B cell (primary cell): ENCODE measurements at regions not wholly inside any gene's neighbourhood (a gene's known extent, or its start where the extent isn't known, plus 50 kb on each side); places are given as distances from the start of the nearest gene placed in this dataset.

Experiments
- ATAC-seq: fragments of 200-7000 bp; cut with Tn5 transposase; one replicate; pipeline ENCODE4 v1.10.0; 2021; ENCODE audit warnings: low read depth, mild to moderate bottlenecking, moderate number of reproducible peaks, moderate library complexity
- CTCF ChIA-PET: fragments of 350-600 bp; sonication (Branson Sonifier 250); formaldehyde crosslinking; loops from one replicate; lab custom pipeline; 2021; ENCODE audit warnings: antibody characterized with exemption, inconsistent platforms; lab: Charles Lee
- POLR2A ChIA-PET: fragments of 350-600 bp; sonication (Branson Sonifier 250); formaldehyde crosslinking; loops from one replicate; lab custom pipeline; 2021; ENCODE audit warnings: antibody characterized with exemption; lab: Charles Lee
- DNase-seq: peaks from one replicate; pipeline ENCODE4 v3.0.0; 2013
- H2AFZ ChIP-seq: 2 replicates; pipeline ENCODE4 v1.6.1; 2012; ENCODE audit warnings: mild to moderate bottlenecking, low read depth, low read length; ENCODE audit not compliant: insufficient read depth, poor library complexity, severe bottlenecking
- H3K27ac ChIP-seq, 2 donors: 1 replicate in 1 of 2; 2 replicates in 1 of 2; pipeline ENCODE4 v1.5.1; 2012 to 2013; ENCODE audit warnings: low read length in 2 of 2, mild to moderate bottlenecking in 2 of 2, moderate library complexity in 1 of 2
- H3K27me3 ChIP-seq, 4 experiments: fragments of 200-600 bp in 1 of 4; sonication (generic) in 1 of 4; replicated peaks in 1 of 4; 1 replicate in 2 of 4; 2 replicates in 2 of 4; pipeline versions ENCODE4 v1.6.1 to v1.7.0; 2013 to 2016; ENCODE audit warnings: low read length in 3 of 4, mild to moderate bottlenecking in 2 of 4, mixed read lengths in 1 of 4, moderate library complexity in 1 of 4; ENCODE audit not compliant: insufficient read depth in 4 of 4, control insufficient read depth in 3 of 4; ENCODE audit errors: control extremely low read depth in 1 of 4
- H3K36me3 ChIP-seq, 2 experiments: replicated peaks in 1 of 2; 1 replicate in 1 of 2; 2 replicates in 1 of 2; pipeline versions ENCODE4 v1.6.1 to v1.7.1; 2013; ENCODE audit warnings: low read length in 1 of 2; ENCODE audit not compliant: insufficient read depth in 2 of 2, control insufficient read depth in 1 of 2; ENCODE audit errors: control extremely low read depth in 1 of 2, extremely low read depth in 1 of 2
- H3K4me1 ChIP-seq, 2 donors: fragments of 200-600 bp in 1 of 2; sonication (generic) in 1 of 2; 1 replicate in 1 of 2; 2 replicates in 1 of 2; pipeline versions ENCODE4 v1.5.1 to v1.6.1; 2013 to 2017; ENCODE audit warnings: low read length in 2 of 2; ENCODE audit not compliant: control insufficient read depth in 2 of 2, insufficient read depth in 2 of 2
- H3K4me2 ChIP-seq: replicated peaks from 2 replicates; pipeline ENCODE3; 2012; ENCODE audit warnings: mild to moderate bottlenecking, low read depth, low read length; ENCODE audit not compliant: poor library complexity, severe bottlenecking
- H3K4me3 ChIP-seq, 5 experiments: fragments of 200-600 bp in 1 of 5; sonication (generic) in 1 of 5; 1 replicate in 3 of 5; 2 replicates in 2 of 5; pipeline versions ENCODE4 v1.5.1 to v1.7.0; 2011 to 2016; ENCODE audit warnings: low read length in 4 of 5, mild to moderate bottlenecking in 4 of 5, low read depth in 2 of 5, control low read depth in 1 of 5, moderate library complexity in 1 of 5; ENCODE audit not compliant: insufficient read depth in 1 of 5; ENCODE audit errors: control extremely low read depth in 1 of 5, extremely low read depth in 1 of 5
- H3K79me2 ChIP-seq: fragments of 200-600 bp; sonication (generic); one replicate; pipeline ENCODE4 v1.6.0; 2016; ENCODE audit warnings: low read length; ENCODE audit not compliant: control insufficient read depth, insufficient read depth
- H3K9ac ChIP-seq: fragments of 200-600 bp; sonication (generic); 2 replicates; pipeline ENCODE4 v1.6.1; 2017; ENCODE audit warnings: mild to moderate bottlenecking, low read length, moderate library complexity
- H3K9me3 ChIP-seq, 3 donors: one replicate each; pipeline versions ENCODE4 v1.6.1 to v1.7.1; 2013; ENCODE audit warnings: low read length in 2 of 3; ENCODE audit not compliant: control insufficient read depth in 2 of 3, insufficient read depth in 1 of 3; ENCODE audit errors: control extremely low read depth in 1 of 3
- H4K20me1 ChIP-seq: 2 replicates; pipeline ENCODE4 v1.6.0; 2012; ENCODE audit warnings: mild to moderate bottlenecking, low read length; ENCODE audit not compliant: insufficient read depth, control insufficient read depth, poor library complexity, severe bottlenecking
- H3K27ac Mint-ChIP-seq: one replicate; pipeline ENCODE4 v1.8.0; 2021; ENCODE audit warnings: mixed read lengths
- H3K27me3 Mint-ChIP-seq: one replicate; pipeline ENCODE4 v1.8.0; 2021; ENCODE audit warnings: mixed read lengths
- H3K4me1 Mint-ChIP-seq: one replicate; pipeline ENCODE4 v1.8.0; 2021; ENCODE audit warnings: mixed read lengths
- H3K4me3 Mint-ChIP-seq: one replicate; pipeline ENCODE4 v1.8.0; 2021; ENCODE audit warnings: mixed read lengths
- H3K9me3 Mint-ChIP-seq: one replicate; pipeline ENCODE4 v1.8.0; 2022; ENCODE audit warnings: mixed read lengths; ENCODE audit not compliant: insufficient read depth
- CTCF ChIP-seq: fragments of 200-600 bp; IDR thresholded peaks from one replicate; pipeline ENCODE4 v1.8.0; 2022; ENCODE audit warnings: antibody characterized with exemption, mild to moderate bottlenecking
- EZH2 ChIP-seq: IDR thresholded peaks from 2 replicates; pipeline ENCODE4 v1.6.1; 2012; ENCODE audit warnings: borderline replicate concordance, low read depth, mild to moderate bottlenecking, moderate library complexity, low read length; ENCODE audit not compliant: insufficient read depth, poor library complexity, severe bottlenecking
- WGBS: methylation state at CpG from one replicate; pipeline ENCODE4 v1.1.5; 2013; ENCODE audit warnings: missing lambda C conversion rate; ENCODE audit not compliant: insufficient coverage; 5-methylcytosine and 5-hydroxymethylcytosine counted together
- intact Hi-C: fragments of 100-400 bp; cut with micrococcal nuclease; formaldehyde crosslinking; loops from one replicate; pipeline ENCODE4 v1.10.0; 2022

DNA sequence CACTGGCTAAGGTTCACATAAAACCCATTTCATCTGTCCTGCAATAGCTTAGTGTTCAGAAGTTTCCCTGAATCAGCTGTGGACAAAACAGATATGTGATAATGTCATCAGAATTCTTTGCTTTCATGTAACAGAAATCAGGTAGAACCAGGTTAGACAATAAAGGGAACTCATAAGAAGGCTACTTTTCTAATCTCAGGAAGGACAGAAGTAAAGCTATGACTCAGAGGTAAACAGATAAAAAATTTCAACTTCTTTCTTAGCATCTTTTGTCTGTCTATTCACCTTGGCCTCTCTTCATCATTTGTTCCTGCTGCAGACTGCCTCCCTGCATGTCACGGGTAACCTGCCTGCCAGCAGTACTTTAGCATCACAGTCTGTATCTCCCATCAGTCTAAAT is 643.1 kb downstream of the MECOM start:
- WGBS, result no CpG with 5 or more reads among the region's 1 CpG
- no peak overlapping the region for H3K27ac ChIP-seq
- H3K27me3 ChIP-seq, result no peaks in the 10 kb centered on the region
- TF ChIP-seq EZH2, result no peak
- no peak for TF ChIP-seq CTCF
- no peak overlapping the region for H3K9ac ChIP-seq
- DNase-seq, result no peak
- Mint-ChIP-seq H3K27me3 (no peaks in the 10 kb centered on the region), H3K27ac (no peak overlapping the region), H3K4me1 (no peaks in the 10 kb centered on the region), H3K9me3 (no peaks in the 10 kb centered on the region), H3K4me3 (no peak overlapping the region)
- H3K4me3 ChIP-seq, result no peak overlapping the region
- no peaks in the 10 kb centered on the region for H3K79me2 ChIP-seq
- no peak overlapping the region for H3K4me2 ChIP-seq
- POLR2A ChIA-PET, result no interaction called here
- no peaks in the 10 kb centered on the region for H3K4me1 ChIP-seq
- intact Hi-C loops, result no loop called here
- no peaks in the 10 kb centered on the region for H3K36me3 ChIP-seq
- no peaks in the 10 kb centered on the region for H3K9me3 ChIP-seq
- H2AFZ ChIP-seq, result no peak overlapping the region
- no peak for ATAC-seq
- no peaks in the 10 kb centered on the region for H4K20me1 ChIP-seq
- CTCF ChIA-PET, result no interaction called here

DNA sequence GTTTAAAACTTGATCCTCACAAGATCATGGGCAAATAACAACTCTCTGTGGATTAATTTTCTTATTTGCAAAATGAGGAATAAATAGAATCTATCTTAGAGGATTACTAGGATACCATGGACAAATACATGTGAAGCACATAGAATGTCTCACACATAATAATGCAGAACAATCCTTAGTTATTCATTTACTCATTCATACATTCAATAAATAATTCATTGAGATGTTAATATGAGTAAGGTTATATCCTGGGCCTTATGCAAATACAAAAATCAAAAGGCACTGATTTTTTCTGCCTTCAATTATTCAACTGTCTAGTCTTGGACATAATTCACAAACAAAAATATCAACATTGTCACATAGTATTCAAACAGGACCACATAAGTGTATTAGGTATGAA is 654.1 kb downstream of the MECOM start:
- no peaks in the 10 kb centered on the region for H3K27me3 ChIP-seq
- H3K4me1 Mint-ChIP-seq, result no peaks in the 10 kb centered on the region
- H3K27ac ChIP-seq, result no peak overlapping the region
- no peaks in the 10 kb centered on the region for H3K36me3 ChIP-seq
- intact Hi-C loops, result no loop called here
- H3K4me3 Mint-ChIP-seq, result no peak overlapping the region
- CTCF ChIA-PET, result no interaction called here
- POLR2A ChIA-PET, result no interaction called here
- no peaks in the 10 kb centered on the region for H3K79me2 ChIP-seq
- H4K20me1 ChIP-seq, result no peaks in the 10 kb centered on the region
- H2AFZ ChIP-seq, result no peak overlapping the region
- no peaks in the 10 kb centered on the region for H3K27me3 Mint-ChIP-seq
- no peak overlapping the region for H3K9ac ChIP-seq
- no peaks in the 10 kb centered on the region for H3K9me3 ChIP-seq
- no peaks in the 10 kb centered on the region for H3K4me1 ChIP-seq
- H3K27ac Mint-ChIP-seq, result no peak overlapping the region
- DNase-seq, result no peak
- H3K9me3 Mint-ChIP-seq, result no peaks in the 10 kb centered on the region
- H3K4me2 ChIP-seq, result no peak overlapping the region
- ATAC-seq, result no peak
- TF ChIP-seq EZH2 (no peak), CTCF (no peak)
- H3K4me3 ChIP-seq, result no peak overlapping the region
